ENCODE measurements at regions not wholly inside any gene's neighbourhood (a gene's known extent, or its start where the extent isn't known, plus 50 kb on each side); places are given as distances from the start of the nearest gene placed in this dataset.
"Not testable (repeated sequence)": the region's sequence is repeated elsewhere in the genome, so short reads cannot be mapped to it uniquely, and the experiment has no call there.

- no peak for DNase-seq
These were observed 203.0 kb upstream of the SGO1 start for GRCh38 chr3:20388971-20389370.

DNA sequence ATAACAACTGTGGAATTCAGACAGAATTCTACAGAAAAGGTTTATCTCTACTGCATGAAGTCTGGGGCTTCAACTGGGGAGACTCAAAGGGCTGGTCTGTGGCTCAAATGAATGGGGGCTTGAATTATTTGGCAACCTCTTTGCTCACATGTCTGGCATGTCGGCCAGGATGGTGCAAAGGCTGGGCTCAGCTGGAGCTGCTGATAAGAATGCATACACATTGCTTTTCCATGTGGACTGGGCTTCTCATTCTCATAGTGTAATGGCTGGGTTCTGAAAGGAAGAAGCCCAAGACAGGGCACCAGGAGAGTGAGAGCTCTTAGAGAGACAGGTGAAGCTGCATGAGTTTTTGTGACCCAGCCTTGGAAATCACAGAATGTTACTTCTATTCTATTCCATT is 194.3 kb upstream of the SGO1 start:
- no peak for DNase-seq

DNA sequence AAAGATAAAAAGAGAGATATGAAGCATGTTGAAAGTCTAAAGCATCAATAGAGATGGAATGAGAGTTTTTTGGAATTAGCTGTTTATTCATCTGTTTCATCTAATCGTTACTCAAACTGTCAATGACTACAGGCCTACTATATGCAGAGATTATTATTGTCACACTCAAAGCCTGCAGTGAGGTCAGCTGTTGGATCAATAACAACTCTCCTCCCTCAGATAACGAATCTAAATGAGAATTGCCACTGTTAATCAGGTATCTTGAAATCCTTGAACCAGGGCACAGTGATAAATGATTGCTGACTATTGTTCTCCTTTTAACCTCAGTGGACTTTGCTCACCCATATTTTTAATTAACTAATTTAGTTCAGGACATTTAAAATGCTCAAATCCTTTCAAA is 192.3 kb upstream of the SGO1 start:
- DNase-seq = no peak

GRCh38 chr3:20376665-20377217 is 190.7 kb upstream of the SGO1 start:
- DNase-seq = no peak

DNA sequence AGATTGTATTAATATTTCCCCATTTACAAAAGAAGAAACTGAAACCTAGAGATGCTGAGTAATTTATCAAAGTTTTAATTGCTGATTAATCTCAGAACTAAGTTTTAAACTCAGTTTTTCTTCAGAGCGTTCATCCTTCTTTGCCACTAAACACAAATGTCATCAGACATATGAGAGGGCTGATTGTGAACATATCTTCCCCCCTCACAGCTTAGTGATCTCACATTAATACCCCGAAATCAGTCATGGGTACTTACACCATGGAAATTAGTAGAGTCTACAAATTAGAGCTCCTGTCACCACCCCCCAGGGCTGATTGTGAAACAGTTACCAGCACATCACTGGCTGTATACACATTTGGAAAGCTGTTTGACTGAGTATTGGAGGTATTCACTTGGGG is 189.3 kb upstream of the SGO1 start:
- no peak for DNase-seq

GRCh38 chr3:20370273-20371063 is 184.5 kb upstream of the SGO1 start:
- DNase-seq = not testable (repeated sequence)

- DNase-seq = no peak
These were observed 175.0 kb upstream of the SGO1 start for GRCh38 chr3:20361000-20361399.

GRCh38 chr3:20353286-20353685 is 167.3 kb upstream of the SGO1 start:
- no peak for DNase-seq

- peak; percentile 7 for DNase-seq
These were observed 166.7 kb upstream of the SGO1 start for GRCh38 chr3:20352546-20353179.

GRCh38 chr3:20350449-20350848 is 164.4 kb upstream of the SGO1 start:
- no peak for DNase-seq

- no peak for DNase-seq
These were observed 160.9 kb upstream of the SGO1 start for GRCh38 chr3:20346916-20347315.

DNA sequence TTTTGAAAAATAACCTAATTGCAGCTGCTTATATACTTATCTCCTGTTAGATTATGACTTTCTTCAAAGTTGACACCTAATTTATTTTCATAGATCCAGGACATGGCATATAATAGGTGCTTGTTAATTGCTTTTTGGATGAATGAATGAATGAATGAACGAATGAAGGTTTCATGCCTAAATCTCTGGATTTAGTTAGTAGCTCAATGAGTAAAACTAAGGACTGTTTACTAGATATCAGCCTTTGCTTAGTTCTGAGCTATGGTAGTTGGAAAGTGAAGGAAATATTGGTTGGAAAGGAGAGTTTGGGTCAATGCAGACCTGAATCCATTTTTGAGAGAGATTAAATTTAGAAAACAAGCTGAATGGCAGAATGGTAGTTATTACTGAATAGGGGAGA is 160.4 kb upstream of the SGO1 start:
- no peak for DNase-seq

DNA sequence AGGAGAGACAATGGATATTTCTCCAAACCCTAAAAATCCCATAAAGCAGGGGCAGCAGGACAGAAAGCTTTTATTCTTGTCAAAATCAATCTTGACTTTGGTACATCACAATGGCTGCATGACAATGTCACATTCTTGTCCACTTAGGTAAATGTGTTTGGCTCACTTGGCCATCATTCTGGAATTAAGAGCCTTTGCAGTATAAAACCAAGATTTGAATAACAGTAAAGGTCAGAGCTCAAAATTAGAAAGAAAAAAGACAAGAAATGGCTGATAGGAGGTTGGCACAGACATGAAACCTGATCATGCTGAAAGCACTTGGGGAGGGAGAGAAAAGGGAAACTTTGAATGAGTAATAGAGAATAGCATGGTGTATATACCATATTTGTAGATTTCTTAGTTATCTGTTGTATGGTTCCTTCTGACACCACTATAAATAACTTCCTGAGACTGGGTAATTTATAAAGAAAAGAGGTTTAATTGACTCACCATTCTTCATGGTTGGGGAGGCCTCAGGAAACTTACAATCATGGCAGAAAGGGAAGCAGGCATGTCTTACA is 158.5 kb upstream of the SGO1 start:
- DNase-seq = peak; percentile 3

DNA sequence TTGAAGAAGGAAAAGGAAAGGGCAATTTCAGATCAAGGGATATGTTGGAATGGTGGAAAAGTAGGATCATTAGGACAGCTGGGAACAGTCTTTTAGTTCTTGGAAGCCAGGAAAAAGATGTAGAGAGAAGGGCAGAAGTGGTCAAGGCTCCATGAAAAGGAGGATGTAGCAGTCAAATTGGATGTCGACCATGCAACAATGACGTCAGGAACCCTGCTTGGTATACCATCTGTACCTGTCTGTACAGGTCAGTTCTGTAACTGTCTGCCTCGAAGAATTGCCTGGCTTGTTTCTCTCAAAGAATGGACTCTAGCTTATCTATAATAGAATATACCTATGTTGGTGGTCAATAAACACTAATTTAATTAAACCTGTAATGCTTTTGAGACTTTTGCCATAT is 157.8 kb upstream of the SGO1 start:
- no peak for DNase-seq

DNA sequence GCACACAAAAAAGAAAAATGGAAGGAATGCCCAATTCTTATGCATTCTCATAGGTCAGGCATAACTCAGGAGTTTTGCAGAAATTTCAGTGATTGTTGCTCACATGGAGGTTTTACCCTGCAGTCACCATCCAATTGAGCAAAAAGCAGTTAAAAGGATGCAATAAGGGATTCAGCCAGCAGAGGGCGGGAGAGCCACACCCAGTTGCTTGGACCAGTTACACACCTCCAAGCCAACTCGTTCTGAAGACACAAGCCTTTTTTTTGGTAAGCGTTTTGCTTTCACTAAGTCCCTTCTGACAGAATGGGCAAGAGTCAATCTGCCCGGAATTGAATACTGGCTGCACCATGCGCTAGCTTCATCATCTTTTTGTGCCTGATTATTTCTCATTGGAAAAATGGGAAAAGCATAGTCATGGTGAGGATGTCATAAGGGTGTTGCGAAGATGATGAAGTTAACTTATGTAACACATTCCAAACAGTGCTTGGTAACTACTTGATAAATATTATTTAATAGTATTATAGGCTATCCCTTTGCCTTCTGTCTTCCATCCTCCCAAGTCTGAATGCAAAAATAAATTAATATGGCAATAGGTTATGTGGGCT is 154.4 kb upstream of the SGO1 start:
- DNase-seq = peak; percentile 72

- no peak for DNase-seq
These were observed 150.6 kb upstream of the SGO1 start for GRCh38 chr3:20336572-20336971.

- DNase-seq = no peak
These were observed 148.8 kb upstream of the SGO1 start for GRCh38 chr3:20334842-20335241.

DNA sequence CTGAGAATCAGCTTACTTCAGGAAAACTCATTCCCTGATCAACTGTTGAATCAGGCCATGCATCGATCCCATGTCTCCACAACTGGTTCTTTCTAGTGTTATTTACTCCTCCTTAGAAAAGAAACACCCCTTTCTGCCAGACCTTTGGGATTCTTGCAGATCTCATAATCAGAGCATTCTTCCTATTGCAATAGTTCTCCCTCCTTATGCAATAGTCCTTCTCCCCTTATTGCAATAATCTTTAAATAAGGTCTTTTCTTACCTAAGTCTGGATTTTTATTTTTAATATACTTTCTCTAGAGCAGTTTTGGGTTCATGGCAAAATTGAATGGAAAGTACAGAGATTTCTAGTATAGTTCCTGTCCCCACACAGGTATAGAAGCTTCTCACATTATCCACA is 141.9 kb upstream of the SGO1 start:
- no peak for DNase-seq

DNA sequence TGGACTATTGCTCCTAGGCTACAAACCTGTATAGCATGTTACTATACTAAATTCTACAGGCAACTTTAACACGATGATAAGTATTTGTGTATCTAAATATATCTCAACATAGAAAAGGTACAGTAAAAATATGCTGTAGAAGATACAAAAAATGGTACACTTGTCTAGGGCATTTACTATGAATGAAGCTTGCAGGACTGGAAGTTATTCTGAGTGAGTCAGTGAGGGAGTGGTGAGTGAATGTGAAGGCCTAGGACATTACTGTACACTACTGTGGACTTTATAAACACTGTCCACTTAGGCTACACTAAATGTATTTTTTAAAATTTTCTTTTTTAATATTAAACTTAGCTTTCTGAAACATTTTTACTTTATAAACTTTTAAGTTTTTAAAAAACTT is 140.5 kb upstream of the SGO1 start:
- DNase-seq = no peak

DNA sequence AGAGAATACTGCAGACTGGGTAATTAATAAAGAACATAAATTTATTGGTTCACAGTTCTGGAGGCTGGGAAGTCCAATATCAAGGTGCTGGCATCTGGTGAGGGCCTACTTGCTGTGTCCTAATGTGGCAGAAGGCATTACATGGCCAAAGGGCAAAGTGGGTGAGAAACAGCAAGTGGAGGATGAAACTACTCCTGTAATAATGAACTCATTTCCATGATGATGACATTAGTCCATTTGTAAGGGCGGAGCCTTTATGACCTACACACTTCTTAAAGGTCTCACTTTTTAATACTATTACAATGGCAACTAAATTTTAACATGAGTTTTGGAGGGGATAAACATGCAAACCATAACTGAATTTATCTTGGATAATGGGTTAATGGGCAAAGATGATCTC is 139.6 kb upstream of the SGO1 start:
- DNase-seq = no peak

DNA sequence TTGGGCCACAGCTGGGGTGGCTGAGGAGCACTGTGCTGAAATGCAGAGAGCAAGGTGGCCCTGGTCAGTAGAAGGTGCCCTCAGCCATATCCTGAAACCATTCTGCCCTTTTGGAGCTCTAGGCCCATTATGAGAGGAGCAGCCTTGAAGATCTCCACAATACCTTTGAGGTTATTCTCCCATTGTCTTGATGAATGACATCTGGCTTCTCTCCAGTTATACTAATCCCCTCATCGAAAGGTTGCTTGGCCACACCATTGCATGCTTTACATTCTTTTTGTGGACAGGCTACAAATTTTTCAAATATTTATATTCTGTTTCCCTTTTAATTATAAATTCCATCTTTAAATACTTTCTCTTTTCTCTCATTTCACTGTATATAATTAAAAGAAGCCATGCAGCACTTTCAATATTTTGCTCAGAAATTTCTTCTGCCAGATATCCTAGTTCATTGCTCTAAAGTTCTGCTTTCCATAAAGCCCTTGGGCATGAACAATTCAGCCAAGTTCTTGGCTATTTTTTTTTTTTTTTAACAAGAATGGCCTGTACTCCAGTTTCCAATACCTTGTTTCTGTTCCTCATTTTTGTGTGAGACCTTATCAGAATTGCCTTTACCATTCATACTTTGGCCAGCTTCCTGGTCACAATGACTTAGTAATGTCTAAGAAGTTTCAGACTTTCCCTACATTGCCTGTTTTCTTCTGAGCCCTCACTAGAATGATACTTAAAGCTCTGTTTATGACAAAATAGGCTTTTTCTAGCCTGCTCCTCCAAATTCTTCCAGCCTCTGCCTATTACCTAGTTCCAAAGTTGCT is 138.9 kb upstream of the SGO1 start:
- DNase-seq = peak; percentile 21

DNA sequence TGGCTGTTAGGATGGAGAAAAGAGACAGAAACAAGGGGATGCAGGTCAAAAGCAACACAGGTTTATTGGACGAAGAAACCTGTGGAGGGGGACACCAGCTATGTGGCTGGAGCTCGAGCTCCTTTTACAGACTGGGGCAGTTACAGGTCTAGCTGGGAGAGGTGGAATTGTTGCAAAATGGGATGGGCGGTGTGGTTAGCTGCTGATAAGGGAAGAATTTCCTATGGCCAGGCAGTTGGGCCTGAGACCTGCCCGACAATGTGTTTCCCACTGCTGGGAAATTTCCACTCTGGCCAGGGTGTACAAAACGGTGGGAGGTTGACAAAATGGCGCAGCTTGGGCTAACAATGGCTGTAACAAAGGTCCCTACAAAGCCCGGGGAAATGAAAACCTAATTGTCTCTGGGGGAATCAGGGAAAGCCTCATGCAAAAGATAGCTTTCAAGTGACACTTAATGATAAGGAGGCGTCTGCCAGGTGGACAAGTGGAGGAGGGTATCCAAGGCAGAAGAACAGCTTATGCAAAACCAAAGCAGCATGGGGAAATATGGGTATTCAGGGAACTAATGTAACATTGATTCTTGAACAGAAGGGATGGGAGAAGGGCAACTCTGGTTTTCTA is 137.4 kb upstream of the SGO1 start:
- DNase-seq = no peak
